GM12892 (cell line): ENCODE measurements at regions not wholly inside any gene's neighbourhood (a gene's known extent, or its start where the extent isn't known, plus 50 kb on each side); places are given as distances from the start of the nearest gene placed in this dataset.

Experiments used
- POLR2A ChIP-seq: IDR thresholded peaks from 2 replicates; pipeline ENCODE4 v1.6.1; 2011; ENCODE audit warnings: low read depth, low read length, control low read depth
- POLR2AphosphoS5 ChIP-seq: IDR thresholded peaks from 2 replicates; pipeline ENCODE4 v1.6.1; 2011; ENCODE audit warnings: low read depth, low read length, control low read depth
- TAF1 ChIP-seq: IDR thresholded peaks from 2 replicates; pipeline ENCODE4 v1.6.1; 2011; ENCODE audit warnings: low read depth, mild to moderate bottlenecking, control low read depth, low read length, borderline replicate concordance

GRCh38 chr17:69856946-69857345 lies 218.1 kb upstream of the KCNJ16 start:
- TF ChIP-seq POLR2A (no peak), TAF1 (no peak), POLR2AphosphoS5 (no peak)
